IgD-negative memory B cell (primary cell): ENCODE measurements at regions not wholly inside any gene's neighbourhood (a gene's known extent, or its start where the extent isn't known, plus 50 kb on each side); places are given as distances from the start of the nearest gene placed in this dataset.
A peak's percentile ranks its signal among the peaks of the same experiment; 100 is the strongest.
"Not testable (repeated sequence)": the region's sequence is repeated elsewhere in the genome, so short reads cannot be mapped to it uniquely, and the experiment has no call there.

ENCODE experiments used
- H3K27ac Mint-ChIP-seq, 3 donors: one replicate each; pipeline ENCODE4 v1.8.0; 2020 to 2022; ENCODE audit warnings: mild to moderate bottlenecking in 3 of 3, mixed read lengths in 3 of 3, moderate library complexity in 1 of 3
- H3K27me3 Mint-ChIP-seq: one replicate; pipeline ENCODE4 v1.8.0; 2021; ENCODE audit warnings: mixed read lengths
- H3K36me3 Mint-ChIP-seq: one replicate; pipeline ENCODE4 v1.8.0; 2020; ENCODE audit warnings: mild to moderate bottlenecking, mixed read lengths
- H3K4me1 Mint-ChIP-seq, 3 donors: one replicate each; pipeline ENCODE4 v1.8.0; 2020 to 2022; ENCODE audit warnings: mixed read lengths in 3 of 3, mild to moderate bottlenecking in 1 of 3
- H3K4me3 Mint-ChIP-seq, 4 donors: one replicate each; pipeline ENCODE4 v1.8.0; 2020 to 2022; ENCODE audit warnings: mild to moderate bottlenecking in 4 of 4, mixed read lengths in 4 of 4, moderate library complexity in 3 of 4
- H3K9me3 Mint-ChIP-seq, 3 donors: one replicate each; pipeline ENCODE4 v1.8.0; 2020 to 2021; ENCODE audit warnings: mixed read lengths in 3 of 3, mild to moderate bottlenecking in 1 of 3

DNA sequence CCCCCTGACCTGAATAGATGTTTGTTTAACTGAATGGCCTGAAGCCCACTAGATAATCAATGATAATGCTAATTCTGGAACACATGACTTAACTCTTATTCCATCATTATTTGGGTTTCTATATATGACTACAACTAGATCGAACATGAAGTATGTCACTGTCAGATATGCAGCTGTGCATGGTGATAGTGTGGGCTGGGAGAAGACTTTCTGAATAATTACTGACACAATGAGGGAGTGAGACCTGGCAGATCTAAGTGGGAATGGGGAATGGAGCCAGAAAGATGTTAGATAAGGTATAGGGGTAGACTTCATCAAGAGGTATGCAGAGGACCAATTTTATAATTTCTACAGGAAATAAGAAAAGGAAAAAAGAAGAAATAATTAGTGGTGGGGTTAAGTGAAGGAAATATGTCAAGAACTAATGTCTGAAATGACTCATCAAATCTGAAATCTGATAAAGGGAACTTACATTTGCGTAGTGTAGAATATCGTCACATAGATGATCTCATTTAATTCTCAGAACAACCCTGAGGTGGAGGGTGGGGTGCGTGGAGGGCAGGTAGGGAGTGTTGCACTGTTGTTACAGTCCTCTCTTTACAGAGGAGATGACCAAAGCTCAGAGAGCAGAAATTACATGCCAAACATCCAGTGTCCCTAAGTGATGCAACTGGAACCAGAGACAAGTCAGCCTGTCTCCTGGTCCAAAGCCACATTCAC, 68.2 kb upstream of the EED start:
- Mint-ChIP-seq H3K36me3 (no peaks in the 10 kb centered on the region), H3K27ac (no peak overlapping the region), H3K4me3 (no peak overlapping the region), H3K9me3 (no peaks in the 10 kb centered on the region), H3K4me1 (peaks cover 0 to 5% (median 2%) of the 10 kb centered on the region in 3 donors), H3K27me3 (peaks cover 5% of the 10 kb centered on the region)

DNA sequence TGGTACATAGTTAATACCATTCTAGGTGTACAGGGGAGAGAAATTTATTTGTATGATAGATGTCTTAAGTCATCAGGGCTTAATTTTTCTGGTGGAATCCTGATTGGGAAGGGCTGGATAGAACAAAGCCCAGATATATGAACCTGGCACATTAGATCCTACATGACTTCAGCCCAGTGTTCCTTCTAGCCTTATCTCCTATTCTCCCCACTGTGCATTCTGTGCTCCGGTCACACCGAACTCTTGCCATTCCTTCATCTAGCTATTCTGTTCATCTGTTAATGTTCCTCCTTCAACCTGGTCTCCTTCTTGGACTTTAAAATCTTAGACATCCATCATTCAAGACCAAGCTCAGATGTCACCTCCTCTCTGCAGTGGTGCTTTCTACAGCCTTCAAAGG, 68.9 kb upstream of the EED start:
- Mint-ChIP-seq H3K4me3 (no peak overlapping the region), H3K27ac (no peak overlapping the region), H3K36me3 (no peaks in the 10 kb centered on the region), H3K4me1 (peaks cover 0 to 5% (median 2%) of the 10 kb centered on the region in 3 donors), H3K9me3 (no peaks in the 10 kb centered on the region), H3K27me3 (peaks cover 5% of the 10 kb centered on the region)

DNA sequence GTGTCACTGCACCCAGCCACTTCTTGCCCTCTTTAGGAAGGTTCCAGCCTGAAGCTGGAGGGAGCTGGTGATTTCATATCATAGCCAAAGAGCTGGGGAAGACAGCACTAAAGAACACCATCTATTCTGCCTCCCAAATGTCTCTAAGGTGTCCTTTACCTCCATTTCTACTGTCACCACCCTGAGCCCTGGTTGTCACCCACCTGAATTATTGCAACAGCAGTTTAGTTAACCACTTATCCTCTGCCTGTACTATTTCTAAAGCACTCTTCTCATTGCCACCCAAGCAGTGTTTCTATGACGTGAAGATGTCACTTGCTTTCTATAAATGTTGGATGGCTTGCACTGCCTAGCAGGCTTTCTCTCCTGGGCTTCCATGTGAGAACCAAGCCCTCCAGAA, 69.4 kb upstream of the EED start:
- H3K27ac Mint-ChIP-seq: no peak overlapping the region
- no peaks in the 10 kb centered on the region for H3K9me3 Mint-ChIP-seq
- H3K36me3 Mint-ChIP-seq: no peaks in the 10 kb centered on the region
- no peak overlapping the region for H3K4me3 Mint-ChIP-seq
- peaks cover 0 to 5% (median 2%) of the 10 kb centered on the region in 3 donors for H3K4me1 Mint-ChIP-seq
- H3K27me3 Mint-ChIP-seq: peaks cover 5% of the 10 kb centered on the region

DNA sequence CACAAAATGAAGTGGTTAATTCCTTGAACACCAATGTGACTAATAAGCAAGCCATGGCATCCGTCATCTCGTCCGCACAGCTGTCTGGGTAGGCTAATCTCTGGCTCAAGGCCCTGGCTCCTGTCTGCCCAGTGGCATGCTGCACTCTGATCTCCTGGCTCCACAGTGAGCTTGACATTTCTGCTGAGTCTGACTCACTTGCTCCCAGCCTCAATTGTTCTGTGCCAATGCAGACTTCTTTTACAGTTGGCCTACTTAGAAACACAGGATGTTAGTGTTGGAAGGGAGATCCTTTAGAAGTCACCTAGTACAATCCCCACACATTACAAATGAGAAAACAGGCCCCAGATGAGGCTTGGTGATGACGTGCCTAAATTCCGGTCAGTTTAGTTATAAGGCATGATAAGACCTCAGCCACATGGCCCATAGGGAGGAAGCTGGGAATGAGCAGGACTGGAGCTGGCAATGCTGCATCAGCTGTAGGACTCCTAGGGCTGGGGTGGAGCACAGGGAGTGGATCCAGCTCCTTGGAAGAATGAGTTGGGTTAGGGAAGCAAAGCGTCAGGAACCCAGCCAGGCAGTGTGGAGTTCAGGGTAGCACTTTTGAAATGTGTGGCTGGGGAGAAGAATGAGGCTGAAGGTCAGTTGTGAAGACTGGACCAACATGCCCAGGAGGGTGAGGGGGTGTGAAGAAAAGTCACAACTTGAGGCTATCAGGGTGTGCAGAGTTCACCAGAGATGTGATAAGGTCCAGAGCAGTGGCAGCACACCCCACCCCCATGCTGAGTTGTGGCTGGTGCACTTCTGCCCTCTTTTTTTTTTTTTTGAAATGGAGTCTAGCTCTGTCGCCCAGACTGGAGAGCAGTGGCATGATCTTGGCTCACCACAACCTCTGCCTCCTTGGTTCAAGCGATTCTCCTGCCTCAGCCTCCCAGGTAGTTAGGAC, 70.2 kb upstream of the EED start:
- Mint-ChIP-seq H3K27ac (no peak overlapping the region), H3K9me3 (no peaks in the 10 kb centered on the region), H3K4me1 (peaks cover 0 to 5% (median 2%) of the 10 kb centered on the region in 3 donors), H3K36me3 (no peaks in the 10 kb centered on the region), H3K27me3 (peaks cover 5% of the 10 kb centered on the region), H3K4me3 (peak overlapping the region in 1 of 4 donors; percentile 25)

DNA sequence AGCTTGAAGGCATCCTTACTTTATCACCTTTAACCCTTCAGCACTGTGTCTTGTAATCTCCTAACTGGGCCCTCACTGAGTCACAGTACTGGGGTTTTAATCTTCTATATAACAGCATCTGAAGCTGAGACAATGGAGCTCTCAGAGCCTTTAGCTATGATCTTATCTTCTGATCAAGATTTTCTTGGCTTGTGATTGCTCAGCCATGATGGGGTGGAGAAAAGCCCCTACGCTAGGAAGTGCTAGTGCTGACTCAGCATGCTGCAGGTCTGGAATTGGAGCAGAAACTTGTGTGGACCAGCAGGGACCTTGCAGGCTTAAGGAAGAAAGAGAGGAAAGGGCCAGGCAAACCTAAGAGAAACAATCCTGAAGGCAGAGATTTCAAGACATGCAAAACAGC, 71.7 kb upstream of the EED start:
- Mint-ChIP-seq H3K36me3 (no peaks in the 10 kb centered on the region), H3K9me3 (no peaks in the 10 kb centered on the region), H3K27ac (no peak overlapping the region), H3K4me3 (no peak overlapping the region), H3K4me1 (peaks cover 0 to 5% (median 2%) of the 10 kb centered on the region in 3 donors), H3K27me3 (peaks cover 5% of the 10 kb centered on the region)

DNA sequence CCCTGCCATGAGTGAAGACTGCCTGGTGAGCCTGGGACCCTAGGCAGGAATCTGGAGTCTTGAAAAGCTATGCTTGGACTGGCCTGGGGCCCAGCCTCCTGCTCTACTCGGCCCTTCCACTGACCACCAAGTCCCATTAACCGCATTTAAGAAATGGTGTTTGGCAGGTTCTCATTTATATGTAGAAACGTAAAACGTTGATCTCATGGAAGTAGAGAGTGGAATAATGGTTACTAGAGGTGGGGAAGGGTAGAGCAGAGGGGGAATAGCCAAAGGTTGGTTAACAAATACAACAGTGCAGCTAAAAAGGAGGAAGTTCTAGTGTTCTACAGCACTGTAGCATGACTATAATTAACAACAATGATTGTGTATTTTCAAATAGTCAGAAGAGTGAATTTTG, 72.9 kb upstream of the EED start:
- H3K9me3 Mint-ChIP-seq: no peaks in the 10 kb centered on the region
- H3K27me3 Mint-ChIP-seq: peaks cover 5% of the 10 kb centered on the region
- H3K4me3 Mint-ChIP-seq: no peak overlapping the region
- no peaks in the 10 kb centered on the region for H3K36me3 Mint-ChIP-seq
- H3K4me1 Mint-ChIP-seq: peaks cover 0 to 5% (median 2%) of the 10 kb centered on the region in 3 donors
- H3K27ac Mint-ChIP-seq: no peak overlapping the region

DNA sequence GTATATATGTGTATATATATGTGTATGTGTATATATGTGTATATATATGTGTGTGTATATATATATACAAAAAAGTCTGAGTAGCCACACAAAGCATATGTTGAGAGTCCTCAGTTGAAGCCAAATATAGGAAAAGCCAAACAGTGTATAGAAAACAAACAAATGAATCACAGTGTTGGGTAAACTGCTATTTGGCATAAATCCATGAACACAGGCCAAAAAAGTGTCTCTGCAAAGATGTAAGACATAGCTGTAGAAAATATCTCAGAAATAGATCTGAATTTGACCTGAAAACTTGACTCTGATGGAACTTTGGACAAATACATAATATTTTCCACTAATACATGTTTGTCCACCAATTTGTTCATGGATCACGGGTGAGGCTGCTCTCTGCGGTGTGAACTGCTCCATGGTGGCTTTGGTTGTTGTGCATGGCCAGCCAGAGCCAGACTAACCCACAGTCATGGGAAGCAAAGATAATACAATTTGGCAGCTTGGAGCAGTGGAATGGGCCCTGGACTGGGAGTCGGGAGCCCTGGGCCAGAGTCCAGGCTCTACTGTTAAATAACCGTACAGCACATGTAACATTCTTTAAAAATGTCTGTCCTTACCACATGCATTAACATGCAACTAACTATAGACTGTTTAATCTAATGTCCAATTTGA, 76.9 kb upstream of the EED start:
- no peaks in the 10 kb centered on the region for H3K4me1 Mint-ChIP-seq
- H3K9me3 Mint-ChIP-seq: peaks cover 0 to 3% (median 0%) of the 10 kb centered on the region in 3 donors
- H3K36me3 Mint-ChIP-seq: peaks cover 5% of the 10 kb centered on the region
- H3K27me3 Mint-ChIP-seq: no peaks in the 10 kb centered on the region
- H3K27ac Mint-ChIP-seq: no peak overlapping the region
- no peak overlapping the region for H3K4me3 Mint-ChIP-seq

DNA sequence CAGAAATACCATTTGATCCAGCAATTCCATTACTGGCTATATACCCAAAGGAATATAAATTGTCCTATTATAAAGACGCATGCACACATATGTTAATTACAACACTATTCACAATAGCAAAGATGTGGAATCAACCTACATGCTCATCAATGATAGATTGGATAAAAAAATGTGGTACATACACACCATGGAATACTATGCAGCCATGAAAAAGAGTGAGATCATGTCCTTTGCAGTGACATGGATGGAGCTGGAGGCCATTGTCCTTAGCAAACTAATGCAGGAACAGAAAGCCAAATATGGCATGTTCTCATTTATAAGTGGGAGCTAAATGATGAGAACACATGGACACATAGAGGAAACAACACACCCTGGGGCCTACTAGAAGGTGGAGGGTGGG, 78.3 kb upstream of the EED start:
- H3K9me3 Mint-ChIP-seq, H3K4me3 Mint-ChIP-seq, H3K27me3 Mint-ChIP-seq, H3K4me1 Mint-ChIP-seq, H3K36me3 Mint-ChIP-seq, H3K27ac Mint-ChIP-seq: not testable (repeated sequence)

DNA sequence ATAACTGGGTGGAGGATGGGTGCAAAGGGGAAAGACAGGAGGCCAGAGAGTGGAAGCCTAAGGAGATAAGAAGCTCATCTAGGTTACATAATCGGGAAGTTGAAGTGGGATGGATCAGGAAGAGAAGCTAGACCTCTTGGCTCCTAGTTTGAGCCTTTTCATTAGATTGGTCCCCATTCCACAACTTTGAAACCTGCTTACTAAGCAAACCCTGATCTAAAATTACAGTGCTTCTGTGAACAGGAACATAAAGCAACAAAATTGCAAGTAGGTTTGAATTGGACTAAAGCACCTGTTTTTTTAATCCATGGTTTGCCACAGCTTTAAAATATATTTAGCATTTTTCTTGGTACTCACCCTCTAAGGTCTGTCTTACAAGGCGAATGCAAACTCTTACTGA, 80.4 kb upstream of the EED start:
- Mint-ChIP-seq H3K4me3 (no peak overlapping the region), H3K27me3 (no peaks in the 10 kb centered on the region), H3K27ac (no peak overlapping the region), H3K36me3 (peaks cover 5% of the 10 kb centered on the region), H3K4me1 (peaks cover 8 to 18% (median 11%) of the 10 kb centered on the region in 3 donors), H3K9me3 (peaks cover 0 to 5% (median 0%) of the 10 kb centered on the region in 3 donors)

DNA sequence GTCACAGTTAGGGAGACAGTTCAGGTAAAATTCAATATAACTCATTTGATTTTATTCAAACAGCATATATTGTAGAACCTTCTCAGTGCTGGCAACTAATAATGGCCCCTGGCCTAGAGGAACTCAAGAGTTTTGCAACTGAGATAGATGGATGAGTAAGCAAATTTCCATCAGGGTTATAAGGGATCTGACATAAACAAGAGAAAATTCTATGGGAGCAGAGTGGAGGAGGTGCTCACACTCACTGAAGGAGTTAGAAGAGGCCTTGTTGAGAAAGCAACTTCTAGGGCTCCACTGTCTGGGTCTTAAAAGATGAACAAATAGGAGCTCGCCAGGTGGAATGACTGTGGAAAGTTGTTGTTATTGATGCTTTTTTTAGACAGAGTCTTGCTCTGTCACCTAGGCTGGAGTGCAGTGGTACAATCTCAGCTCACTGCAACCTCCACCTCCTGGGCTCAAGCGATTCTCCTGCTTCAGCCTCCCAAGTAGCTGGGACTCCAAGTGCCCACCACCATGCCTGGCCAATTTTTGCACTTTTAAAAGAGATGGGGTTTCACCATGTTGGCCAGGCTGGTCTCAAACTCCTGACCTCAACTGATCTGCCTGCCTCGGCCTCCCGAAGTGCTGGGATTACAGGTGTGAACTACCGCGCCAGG, 81.2 kb upstream of the EED start:
- not testable (repeated sequence) for H3K27ac Mint-ChIP-seq, H3K4me3 Mint-ChIP-seq, H3K36me3 Mint-ChIP-seq, H3K27me3 Mint-ChIP-seq, H3K9me3 Mint-ChIP-seq
- peaks cover 8 to 18% (median 11%) of the 10 kb centered on the region in 3 donors for H3K4me1 Mint-ChIP-seq

DNA sequence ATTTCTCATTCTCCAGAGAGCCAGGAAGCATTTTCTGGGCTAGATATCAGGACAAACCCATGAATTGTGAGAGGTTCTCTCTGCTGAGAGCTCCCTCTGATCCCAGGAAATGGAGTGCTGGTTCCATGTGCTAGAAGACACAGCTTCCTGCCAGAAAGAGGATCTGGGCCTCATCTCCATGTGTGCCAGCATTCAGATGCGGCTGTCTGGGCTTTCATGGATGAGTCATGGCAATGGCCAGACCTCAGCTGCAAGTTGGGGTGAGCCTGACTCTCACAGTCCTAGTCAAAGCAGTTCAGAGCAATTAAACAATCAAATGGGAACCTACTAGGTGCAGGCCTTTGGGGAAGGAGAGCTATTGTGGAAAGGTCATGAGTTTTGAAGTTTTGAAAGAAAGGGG, 82.3 kb upstream of the EED start:
- H3K4me1 Mint-ChIP-seq: peaks cover 8 to 23% (median 11%) of the 10 kb centered on the region in 3 donors
- no peak overlapping the region for H3K4me3 Mint-ChIP-seq
- no peaks in the 10 kb centered on the region for H3K27me3 Mint-ChIP-seq
- peaks cover 5% of the 10 kb centered on the region for H3K36me3 Mint-ChIP-seq
- H3K27ac Mint-ChIP-seq: no peak overlapping the region
- peaks cover 0 to 5% (median 0%) of the 10 kb centered on the region in 3 donors for H3K9me3 Mint-ChIP-seq

DNA sequence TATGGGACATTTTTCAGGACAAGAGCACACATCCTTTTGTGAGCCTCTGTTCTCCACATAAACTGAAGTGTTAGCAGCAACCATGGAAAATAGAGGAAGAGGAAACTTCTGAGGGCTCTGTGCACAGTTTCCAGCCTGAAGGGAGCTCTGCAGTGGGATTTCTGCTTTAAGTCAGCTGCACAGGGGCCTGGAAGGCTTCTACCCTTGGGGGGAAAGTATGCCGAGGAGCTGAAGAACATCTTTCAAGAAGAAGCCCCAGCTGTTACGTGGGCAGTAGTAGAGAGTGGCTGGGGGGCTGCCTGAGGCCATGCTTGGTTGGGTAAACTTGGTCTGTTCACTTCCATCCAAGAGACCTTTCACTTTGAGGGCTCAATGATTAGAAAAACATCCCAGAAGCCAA, 82.7 kb upstream of the EED start:
- peaks cover 8 to 23% (median 11%) of the 10 kb centered on the region in 3 donors for H3K4me1 Mint-ChIP-seq
- no peak overlapping the region for H3K4me3 Mint-ChIP-seq
- peaks cover 5% of the 10 kb centered on the region for H3K36me3 Mint-ChIP-seq
- no peaks in the 10 kb centered on the region for H3K27me3 Mint-ChIP-seq
- peaks cover 0 to 5% (median 0%) of the 10 kb centered on the region in 3 donors for H3K9me3 Mint-ChIP-seq
- no peak overlapping the region for H3K27ac Mint-ChIP-seq

DNA sequence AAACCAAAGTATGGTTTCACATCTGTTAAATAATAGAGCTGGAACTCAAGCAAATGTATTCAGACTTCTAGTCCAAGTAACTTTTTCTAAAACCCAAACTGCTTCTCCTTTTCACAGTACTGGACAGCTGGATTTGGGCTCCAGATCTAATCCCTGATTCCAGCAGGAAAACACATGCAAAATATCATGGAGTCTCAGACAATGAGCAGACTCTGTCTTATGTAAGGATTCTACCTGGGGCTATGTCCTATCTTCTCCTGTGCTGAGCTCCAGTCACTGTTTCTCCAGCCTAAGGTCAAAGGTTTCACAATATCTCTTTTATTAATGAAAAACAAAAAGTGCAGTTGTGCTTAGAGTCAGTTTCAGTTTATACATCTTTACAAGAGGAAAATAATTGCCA, 83.2 kb upstream of the EED start:
- H3K36me3 Mint-ChIP-seq: peaks cover 6% of the 10 kb centered on the region
- H3K27ac Mint-ChIP-seq: no peak overlapping the region
- H3K4me3 Mint-ChIP-seq: no peak overlapping the region
- H3K27me3 Mint-ChIP-seq: no peaks in the 10 kb centered on the region
- H3K4me1 Mint-ChIP-seq: peaks cover 8 to 23% (median 15%) of the 10 kb centered on the region in 3 donors
- peaks cover 0 to 6% (median 0%) of the 10 kb centered on the region in 3 donors for H3K9me3 Mint-ChIP-seq

DNA sequence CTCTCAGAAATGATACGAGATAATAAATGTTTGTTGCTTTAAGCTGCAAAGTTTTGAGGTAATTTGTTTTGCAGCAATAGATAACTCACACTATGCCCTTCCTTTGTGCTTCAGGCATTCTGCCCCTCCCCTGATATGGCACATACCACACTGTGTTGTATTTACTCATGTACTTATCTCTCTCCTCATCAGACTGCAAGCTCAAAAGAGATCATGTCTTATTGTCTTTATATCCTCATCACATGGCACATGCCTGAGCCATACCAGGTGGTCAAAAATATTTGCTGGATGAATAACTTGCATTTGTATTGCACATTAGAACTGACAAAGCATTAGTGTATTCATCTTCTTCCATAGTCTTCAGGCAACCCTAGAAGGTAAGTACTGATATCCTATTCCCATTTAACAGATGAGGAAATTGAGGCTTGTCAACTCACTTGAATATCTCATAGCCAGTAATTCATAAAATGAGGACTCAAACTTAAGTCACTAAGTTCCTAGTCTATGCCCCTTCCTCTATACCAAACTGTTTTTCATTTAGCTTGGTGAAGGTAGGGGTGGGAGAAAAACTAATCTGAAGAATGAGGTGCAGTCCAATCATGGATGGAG, 83.9 kb upstream of the EED start:
- H3K4me3 Mint-ChIP-seq: no peak overlapping the region
- H3K9me3 Mint-ChIP-seq: peaks cover 0 to 4% (median 0%) of the 10 kb centered on the region in 3 donors
- H3K27ac Mint-ChIP-seq: peak overlapping the region in 1 of 3 donors; percentile 21
- H3K36me3 Mint-ChIP-seq: peaks cover 6% of the 10 kb centered on the region
- no peaks in the 10 kb centered on the region for H3K27me3 Mint-ChIP-seq
- peaks cover 8 to 23% (median 15%) of the 10 kb centered on the region in 3 donors for H3K4me1 Mint-ChIP-seq
